GM18505 (cell line): ENCODE measurements at regions not wholly inside any gene's neighbourhood (a gene's known extent, or its start where the extent isn't known, plus 50 kb on each side); places are given as distances from the start of the nearest gene placed in this dataset.

Experiments used
- ATAC-seq: cut with Tn5 transposase; IDR thresholded peaks from one replicate; pipeline ENCODE4 v1.9.1; 2021; ENCODE audit not compliant: unreplicated experiment
- POLR2A ChIP-seq: IDR thresholded peaks from 4 replicates; pipeline ENCODE4 v1.6.1; 2011; ENCODE audit warnings: borderline replicate concordance; ENCODE audit not compliant: insufficient read depth, insufficient read length; ENCODE audit errors: extremely low read depth

DNA sequence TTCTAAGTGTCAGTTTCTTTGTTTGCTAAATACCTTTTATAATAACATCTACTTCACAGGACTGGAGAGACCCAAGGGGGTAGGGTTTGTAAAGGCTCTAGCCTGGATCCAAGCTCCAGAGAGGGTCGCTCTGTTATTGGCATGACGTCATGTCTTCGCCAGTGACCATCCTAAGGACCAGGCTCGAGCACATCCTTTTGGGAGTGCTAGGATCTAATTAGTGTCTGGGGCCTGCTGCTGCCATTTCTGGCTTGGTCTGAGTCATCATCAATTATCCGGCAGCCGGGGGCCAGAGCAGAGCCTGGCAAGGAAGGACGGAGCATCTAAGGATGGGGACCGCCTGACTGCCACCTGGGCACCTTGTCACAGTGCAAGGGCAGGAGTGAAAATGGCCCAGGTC lies 153.0 kb downstream of the NSG2 start:
- TF ChIP-seq POLR2A = no peak
- no peak for ATAC-seq

DNA sequence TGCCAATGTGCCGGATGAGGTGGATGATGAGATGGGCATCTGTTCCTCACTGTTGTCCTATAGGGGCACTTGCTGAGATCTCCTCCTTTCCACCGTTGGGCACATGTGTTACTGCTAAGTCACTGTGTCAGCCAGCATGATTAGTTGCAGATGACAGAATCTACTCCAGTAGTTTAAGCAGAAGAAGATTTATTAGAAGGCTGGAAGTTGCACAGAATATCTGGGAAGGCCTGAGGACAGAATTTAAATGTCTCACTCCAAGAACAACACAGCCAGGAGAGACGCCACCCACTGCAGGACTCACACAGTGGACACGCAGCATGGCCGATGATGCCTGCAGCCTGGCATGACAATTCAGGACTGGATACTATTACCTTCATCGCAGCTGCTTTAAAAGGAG lies 157.5 kb downstream of the NSG2 start:
- TF ChIP-seq POLR2A = no peak
- no peak for ATAC-seq

DNA sequence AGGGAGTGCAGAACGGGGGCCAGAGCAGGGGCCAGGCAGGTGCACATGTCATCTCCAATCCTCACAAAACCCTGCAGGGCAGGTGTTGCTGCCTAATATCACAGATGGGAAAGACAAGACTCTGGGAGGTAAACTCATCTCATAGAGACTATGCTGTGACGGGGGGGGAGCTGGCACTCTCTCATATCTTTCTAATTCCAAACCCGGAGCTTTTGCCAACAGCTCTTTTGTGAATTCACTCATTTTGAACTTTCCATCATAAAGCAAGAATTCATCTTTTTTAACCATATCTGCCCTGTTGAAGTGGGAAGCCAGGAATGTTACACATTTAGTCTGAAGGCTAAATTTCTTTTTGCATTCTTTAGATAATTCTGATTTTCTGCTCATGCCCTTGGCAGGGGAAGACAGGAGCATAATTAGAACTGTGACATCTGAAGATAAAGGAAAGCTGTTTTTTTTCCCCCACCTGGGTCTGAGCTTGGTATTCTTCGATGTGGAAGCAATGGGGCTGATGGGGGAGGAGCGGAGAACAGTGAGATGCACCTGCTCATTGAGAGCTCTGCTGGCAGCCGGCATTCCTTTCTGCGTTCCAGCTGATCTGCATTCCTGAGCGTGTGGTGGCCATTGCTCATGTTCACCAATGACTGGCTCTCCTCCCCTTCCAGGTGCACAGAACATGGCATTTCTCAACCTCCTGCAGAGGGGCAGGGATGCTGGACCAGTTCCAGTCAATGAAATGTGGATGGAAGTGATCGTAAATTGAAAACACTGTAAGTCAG lies 159.2 kb downstream of the NSG2 start:
- TF ChIP-seq POLR2A = no peak
- ATAC-seq = no peak

DNA sequence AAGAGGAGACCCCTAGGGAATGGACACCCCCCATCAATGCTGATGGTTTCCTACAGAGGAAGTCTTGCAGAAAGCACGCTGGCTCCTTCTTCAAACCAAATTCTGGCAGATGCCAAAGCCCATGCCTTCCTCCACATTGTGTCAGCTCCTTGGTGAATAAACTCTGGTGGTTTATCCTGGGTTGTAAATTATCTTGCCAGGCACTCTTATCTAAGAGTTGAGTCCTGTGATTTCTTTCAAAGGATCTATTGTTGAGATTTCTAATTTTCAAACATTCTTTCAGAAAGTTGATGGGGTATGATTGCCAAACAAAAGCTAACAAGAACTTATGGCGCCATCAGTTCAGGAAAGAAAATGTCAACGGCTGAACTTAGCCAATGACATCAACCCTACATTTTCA lies 160.4 kb downstream of the NSG2 start:
- ATAC-seq = no peak
- TF ChIP-seq POLR2A = no peak

DNA sequence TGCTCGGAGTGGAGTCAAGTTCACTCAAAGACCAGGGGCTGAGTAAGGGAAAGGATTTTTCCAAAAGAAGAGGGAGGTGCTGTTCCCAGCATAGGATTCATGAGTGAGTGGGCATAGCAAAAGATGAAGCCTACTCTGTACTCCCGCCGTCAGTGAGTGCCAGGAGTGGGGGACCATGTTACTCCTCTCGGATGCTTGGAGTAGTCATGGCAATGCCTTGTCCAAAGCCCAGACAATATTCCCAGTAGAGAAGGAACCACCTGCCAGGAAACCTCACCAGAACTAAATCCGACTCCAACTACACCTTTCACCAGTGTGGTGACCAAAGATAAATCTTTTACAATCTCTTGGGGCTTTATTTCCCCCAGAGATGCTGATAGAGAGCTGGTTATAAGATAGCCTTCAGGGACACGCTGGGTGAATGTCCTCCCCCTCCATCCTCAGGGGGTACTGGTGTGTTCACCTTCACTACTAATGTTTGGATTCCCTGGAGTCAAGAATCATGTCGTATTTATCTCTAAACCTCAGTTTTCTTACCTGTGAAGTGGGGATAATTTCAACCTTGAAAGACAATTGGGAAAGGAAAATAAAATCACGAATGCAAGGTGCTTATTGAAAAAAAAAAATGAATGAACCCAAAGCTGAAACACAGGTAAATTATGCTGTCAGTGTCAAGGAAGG lies 165.2 kb downstream of the NSG2 start:
- TF ChIP-seq POLR2A = no peak

DNA sequence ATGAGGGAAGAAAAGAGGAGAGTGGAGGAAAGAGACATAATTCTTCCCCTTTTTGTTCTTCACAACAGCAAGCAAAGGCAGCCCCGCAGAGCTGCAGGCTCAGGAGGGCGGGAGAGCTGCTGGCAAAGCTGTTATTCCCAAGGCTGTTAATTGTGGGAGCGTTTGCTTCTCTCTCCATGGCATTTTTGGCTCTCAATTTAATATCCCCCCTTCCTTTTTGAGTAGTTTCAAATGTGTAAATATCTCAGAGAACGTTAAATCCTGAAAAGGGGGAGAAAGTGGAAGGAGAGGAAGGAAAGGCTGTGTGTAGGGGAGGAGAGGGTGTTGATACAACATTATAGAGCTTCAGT lies 165.7 kb downstream of the NSG2 start:
- no peak for ATAC-seq
- TF ChIP-seq POLR2A = no peak

More for the DNA sequence above, 165.2 kb downstream of the NSG2 start:
- ATAC-seq = no peak

DNA sequence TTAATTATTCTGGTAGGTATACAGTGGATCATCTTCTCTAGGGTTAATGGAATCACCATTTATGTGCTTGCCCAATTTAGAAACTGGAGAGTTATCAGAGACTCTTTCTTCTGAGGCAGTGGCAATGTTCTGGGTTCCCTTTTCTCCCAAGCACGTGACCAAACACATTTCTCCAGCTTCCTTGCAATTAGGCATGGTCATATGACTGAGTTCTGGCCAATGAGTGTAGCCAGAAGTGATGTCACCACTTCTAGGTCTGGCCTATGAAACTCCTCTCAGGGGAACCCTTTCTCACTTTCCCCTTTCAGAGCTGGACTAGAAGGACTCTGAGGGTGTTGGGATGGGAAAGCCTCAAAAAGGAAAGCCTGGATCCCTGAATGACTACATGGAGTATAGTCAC lies 172.0 kb downstream of the NSG2 start:
- TF ChIP-seq POLR2A = no peak
- no peak for ATAC-seq

DNA sequence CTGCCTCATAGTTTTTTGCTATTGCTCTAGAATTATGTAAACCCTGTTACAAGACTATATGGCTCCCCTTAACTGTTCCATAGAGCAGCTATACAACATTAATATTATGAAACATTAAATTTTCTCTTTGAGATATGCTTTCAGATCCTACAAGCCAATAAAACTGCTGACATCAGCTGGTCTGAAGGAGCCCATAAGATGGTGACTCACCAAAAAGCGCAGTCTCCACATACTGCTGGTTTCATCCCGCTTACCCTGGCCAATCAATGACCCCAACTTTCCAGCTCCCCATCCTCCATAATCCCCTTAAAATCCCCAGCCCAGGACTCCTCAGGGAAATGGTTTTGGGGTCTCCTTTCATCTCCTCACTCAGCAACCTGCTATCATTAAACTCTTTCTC lies 172.7 kb downstream of the NSG2 start:
- no peak for TF ChIP-seq POLR2A
- ATAC-seq = no peak

DNA sequence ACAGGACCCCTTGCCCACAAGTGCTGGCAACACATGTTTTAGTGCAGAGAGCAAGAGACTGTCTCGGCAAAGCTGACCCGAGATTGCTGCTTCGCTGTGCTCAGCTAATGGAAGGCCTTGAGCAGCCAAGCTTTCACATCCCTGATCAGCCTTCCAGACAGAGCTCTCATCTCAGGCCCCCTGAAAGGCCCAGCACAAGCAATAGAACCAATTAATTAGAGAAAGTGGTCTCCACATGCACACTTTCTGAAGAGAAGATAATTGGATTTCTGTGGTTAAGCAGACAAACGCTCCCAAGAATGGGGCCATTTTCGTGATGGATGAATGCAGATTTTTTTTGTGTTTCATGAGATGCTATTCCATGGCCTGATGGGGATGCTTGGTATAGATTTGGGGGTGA lies 174.9 kb downstream of the NSG2 start:
- TF ChIP-seq POLR2A = no peak
- no peak for ATAC-seq

DNA sequence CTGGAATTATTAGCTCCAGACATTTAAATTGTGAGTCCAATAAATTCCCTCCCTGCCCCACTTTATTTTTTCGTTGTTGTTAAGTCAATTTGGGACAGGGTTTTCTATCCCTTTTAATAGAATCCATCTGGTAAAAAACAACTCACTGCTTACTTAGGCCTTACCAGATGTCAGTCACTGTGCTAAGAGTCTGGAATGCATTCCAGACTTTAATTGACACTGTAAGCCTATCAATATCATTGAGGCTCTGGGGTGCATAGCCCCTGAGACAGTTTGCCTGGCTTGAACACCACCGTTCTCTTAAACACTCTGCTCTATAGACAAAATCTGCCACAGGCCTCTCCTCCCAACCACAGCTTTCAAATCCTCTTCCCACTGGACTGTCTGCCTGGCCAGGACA lies 175.9 kb downstream of the NSG2 start:
- ATAC-seq = no peak
- TF ChIP-seq POLR2A = no peak

DNA sequence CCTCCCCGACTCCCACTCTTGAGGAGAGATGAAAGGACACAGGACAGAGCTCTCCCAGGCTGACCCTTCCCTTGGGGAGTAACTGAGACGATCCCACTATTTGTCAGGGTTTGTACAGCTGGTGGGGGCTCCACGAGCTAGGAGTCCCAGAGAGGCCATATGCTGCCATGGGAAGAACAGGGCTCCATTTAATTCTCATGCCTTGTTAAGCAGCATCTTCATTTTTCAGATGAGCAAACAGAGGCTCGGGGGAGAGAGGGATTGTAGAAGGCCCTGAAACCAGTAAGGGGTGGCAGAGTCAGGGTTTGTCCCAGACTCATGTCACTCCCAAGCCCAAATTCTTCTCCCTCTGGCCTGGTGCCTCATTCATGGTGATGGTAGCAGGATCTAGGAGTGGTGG lies 176.4 kb downstream of the NSG2 start:
- ATAC-seq = no peak
- no peak for TF ChIP-seq POLR2A

DNA sequence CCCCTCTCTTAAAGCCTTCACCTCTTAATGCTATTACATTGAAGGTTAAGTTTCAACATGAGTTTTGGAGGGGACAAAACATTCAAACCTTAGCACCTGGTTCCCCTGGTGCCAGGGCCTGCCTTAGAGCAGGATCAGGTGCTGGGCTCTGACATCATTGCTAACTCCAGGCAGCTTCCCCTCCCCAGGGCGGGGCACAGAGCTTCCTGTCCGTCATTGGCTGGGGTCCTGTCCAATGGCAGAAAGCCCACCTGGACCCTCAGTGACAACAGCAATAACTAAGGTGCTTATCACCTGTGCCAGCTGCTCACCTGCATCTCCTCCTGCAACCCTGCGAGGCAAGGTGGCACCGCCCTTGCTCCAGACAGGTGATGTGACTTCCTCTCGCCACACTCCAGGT lies 177.4 kb downstream of the NSG2 start:
- ATAC-seq = no peak
- TF ChIP-seq POLR2A = no peak

DNA sequence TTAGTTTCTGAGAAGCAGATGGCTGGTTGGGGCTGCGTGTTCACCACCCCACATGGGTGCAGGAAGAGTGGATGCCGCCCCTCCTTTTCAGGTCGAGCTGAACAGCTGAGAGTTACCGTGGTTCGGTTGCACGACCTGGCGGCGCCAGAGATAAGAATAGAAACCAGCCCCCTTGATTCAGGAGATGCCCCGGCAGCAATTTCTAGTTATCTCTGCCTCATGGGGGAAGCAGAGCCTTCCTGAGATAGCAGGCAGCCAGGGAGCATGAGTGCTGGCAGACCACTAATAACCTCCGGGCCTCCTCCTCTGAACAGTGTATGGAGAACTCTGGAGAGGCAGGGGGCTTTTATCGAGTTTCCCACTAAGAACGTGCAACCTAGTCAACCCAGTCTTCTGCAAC lies 177.8 kb downstream of the NSG2 start:
- no peak for ATAC-seq
- TF ChIP-seq POLR2A = no peak

DNA sequence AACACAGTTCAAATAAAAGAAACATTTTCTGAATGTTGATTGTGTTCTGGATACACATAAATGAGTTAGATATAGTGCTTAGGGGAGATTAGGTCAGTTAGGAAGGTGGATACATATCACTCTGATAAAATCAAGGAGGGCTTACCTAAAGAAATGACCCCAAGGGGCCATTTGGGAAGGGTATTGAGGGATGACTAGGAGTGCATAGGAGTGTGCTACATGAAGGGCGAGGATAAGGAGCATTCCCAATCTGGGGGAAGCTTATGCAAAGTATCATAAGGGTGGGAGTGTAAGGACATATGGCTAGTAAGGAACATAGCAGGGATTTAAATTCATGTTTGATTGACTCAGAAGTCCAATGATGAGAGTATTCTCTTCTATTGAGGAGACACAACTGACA lies 183.6 kb downstream of the NSG2 start:
- no peak for ATAC-seq
- no peak for TF ChIP-seq POLR2A

DNA sequence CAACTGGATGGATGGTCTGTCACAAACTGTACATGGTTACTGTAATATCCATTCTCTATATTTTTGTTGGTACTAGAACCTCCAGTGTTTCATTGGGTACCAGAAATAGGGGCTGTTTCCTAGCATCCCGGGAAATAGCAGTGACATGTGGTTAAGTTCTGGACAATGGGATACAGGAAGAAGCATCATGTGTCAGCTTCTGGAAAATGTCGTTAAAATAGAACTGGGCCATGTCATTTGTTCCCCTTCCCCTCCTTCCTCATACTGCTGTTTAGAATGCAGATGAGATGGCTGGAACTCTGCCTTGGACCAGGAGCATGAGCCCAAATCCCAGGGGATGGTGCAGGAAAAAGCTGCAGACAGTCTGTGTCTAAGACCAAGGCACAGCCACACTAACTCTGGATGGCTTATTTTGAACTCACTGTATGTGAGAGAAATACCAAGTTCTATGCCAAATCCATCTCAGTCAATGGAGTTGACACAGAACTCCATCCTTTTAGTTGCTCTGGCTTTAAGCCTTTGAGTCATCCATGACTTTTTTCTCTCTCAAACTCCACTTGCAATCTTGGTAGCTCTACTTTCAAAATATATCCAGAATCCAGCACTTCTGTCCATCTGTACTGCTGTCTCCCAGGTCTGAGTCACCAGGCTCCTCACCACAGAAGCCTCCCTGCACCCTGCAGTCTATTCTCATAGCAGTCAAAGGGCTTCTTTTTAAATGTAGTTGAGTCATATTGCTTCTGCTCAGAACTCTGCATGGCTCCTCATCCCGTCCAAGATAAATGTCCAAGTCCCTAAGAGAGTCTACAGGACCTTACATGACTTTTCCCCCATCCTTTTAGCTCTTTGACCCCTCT lies 184.2 kb downstream of the NSG2 start:
- no peak for ATAC-seq
- TF ChIP-seq POLR2A = no peak
